22Rv1 (cell line): ENCODE measurements at regions not wholly inside any gene's neighbourhood (a gene's known extent, or its start where the extent isn't known, plus 50 kb on each side); places are given as distances from the start of the nearest gene placed in this dataset.

Source experiments
- ZFX ChIP-seq: fragments of 450-650 bp; IDR thresholded peaks from 2 replicates; pipeline ENCODE4 v1.6.1; 2017; ENCODE audit warnings: antibody characterized with exemption, borderline replicate concordance
- TF ChIP-seq, protein P1 (sequence below): fragments of 450-650 bp; IDR thresholded peaks from 2 replicates; pipeline ENCODE4 v1.5.1; 2017; ENCODE audit warnings: mild to moderate bottlenecking

DNA sequence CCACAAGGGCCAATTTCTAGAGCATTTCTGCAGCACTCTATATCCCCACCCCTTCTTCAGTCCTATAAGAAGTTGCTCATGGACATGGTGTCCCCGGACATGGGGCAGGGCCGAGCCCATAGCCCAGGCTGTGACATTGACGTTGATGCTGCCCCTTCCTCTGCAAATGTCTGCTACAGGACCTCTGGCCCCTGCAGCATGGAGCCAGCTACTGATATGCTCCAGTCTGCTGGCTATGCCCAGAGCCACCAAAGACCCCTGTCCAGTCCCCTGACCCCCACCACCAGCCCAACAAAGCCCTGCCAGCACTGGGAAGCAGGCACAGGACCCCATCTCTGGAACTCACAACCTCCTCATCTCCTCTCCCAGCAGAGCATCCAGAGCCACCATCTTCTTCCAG, 120.1 kb upstream of the SMAD3 start:
- TF ChIP-seq, protein P1, sequence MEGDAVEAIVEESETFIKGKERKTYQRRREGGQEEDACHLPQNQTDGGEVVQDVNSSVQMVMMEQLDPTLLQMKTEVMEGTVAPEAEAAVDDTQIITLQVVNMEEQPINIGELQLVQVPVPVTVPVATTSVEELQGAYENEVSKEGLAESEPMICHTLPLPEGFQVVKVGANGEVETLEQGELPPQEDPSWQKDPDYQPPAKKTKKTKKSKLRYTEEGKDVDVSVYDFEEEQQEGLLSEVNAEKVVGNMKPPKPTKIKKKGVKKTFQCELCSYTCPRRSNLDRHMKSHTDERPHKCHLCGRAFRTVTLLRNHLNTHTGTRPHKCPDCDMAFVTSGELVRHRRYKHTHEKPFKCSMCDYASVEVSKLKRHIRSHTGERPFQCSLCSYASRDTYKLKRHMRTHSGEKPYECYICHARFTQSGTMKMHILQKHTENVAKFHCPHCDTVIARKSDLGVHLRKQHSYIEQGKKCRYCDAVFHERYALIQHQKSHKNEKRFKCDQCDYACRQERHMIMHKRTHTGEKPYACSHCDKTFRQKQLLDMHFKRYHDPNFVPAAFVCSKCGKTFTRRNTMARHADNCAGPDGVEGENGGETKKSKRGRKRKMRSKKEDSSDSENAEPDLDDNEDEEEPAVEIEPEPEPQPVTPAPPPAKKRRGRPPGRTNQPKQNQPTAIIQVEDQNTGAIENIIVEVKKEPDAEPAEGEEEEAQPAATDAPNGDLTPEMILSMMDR, result no peak
- TF ChIP-seq ZFX, result no peak
